NCI-H446 (cell line): ENCODE measurements at regions not wholly inside any gene's neighbourhood (a gene's known extent, or its start where the extent isn't known, plus 50 kb on each side); places are given as distances from the start of the nearest gene placed in this dataset.

Experiments
- DNase-seq, 2 experiments: peaks; one replicate each; lab custom pipeline; 2025; lab: John Stamatoyannopoulos, UW

GRCh38 chr3:115523458-115523857, 99.9 kb upstream of the GAP43 start:
- peak in 1 of 2 experiments; percentile 46 for DNase-seq

GRCh38 chr3:115524549-115524948, 98.8 kb upstream of the GAP43 start:
- DNase-seq, result no peak

DNA sequence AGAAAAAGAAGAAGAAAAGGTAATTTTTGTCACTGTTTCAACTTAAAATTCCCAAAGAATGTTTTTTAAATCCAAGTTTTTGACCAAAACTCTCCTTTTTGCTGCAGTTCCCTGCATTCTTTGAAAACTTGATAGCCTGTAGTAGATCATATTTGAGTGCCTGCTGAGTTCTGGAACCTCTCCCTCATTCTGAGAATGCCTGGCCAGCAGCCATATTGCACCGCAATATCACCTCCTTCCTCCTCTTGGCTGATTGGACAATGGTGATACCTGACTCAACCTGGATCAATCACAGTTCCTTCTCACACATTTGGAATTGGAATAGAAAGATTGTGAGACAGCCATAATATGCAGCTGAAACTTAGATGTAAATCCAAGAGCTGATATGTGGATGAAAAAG, 97.6 kb upstream of the GAP43 start:
- DNase-seq, result peak in 1 of 2 experiments; percentile 12

DNA sequence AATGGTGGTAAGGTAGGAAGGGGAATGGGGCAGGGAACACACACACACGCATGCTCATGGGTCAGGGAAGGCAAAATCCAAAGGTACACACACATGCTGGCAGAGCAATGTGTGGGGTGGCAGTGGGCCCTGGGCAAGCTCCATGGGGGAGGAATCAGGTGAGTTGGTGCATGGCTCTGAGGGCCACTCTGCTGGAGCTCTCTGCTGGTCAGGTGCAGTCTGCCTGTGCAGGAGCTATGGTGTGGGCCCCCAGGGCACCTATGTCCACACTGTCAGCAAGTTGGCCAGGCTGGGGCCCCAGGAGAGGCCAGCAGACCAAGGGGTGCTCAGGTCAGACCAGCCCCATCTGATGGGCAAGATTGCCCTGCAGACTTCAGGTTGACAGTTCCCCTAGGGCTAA, 90.1 kb upstream of the GAP43 start:
- DNase-seq, result no peak

DNA sequence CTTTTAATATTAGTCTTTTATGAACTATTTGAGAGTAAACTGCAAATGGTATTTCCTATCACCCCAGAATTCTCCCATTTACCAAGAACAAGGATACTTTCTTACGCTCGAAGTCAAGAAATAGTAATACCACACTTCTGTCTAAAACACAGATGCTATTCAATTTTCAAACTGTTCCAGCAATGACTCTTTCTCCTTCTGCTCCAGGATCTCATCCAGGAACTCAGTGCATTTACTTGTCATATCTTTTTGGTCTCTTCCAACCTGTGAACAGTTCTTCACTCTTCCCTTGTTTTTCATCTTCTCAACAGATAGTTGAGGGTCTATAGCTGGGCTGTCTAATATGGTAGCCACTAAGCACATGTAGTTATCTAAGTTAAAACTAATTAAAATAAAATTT, 87.1 kb upstream of the GAP43 start:
- DNase-seq, result no peak

DNA sequence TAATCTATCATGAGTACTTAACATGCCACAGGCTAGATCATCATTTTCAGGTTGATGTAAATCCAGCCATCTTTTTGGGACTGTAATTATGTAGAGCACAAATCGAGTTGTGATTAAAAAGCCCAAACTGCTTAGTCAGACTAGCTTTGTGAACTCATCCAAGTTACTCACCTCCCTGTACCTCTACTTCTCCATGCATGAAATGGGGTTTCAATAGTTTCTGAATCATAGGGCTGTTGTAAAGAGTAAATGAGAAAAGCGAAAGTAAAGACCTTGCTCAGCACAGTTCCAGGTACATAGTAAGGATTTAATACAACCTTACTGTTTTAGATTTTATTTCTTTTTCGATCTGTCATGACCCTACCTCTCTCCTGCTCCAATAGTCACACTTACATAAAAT, 85.6 kb upstream of the GAP43 start:
- no peak for DNase-seq

DNA sequence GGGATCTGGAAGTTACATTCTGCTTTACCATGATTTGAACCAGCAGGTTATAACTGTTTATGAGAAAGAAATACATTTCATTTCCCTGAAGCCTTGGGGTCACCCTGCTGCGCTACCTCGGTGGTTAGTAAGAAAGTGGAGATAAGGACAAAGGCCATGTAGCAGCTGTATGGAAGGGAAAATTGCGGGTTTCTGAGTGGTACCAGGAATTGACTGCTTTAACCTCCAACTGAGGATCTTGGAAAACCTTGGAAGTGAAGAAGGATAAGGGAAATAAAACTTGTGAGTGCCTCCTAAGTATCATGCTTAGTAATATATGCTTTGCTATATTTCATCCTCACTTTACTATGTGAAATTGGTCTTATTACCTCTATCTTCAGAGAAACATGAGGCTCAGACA, 76.1 kb upstream of the GAP43 start:
- DNase-seq, result no peak

DNA sequence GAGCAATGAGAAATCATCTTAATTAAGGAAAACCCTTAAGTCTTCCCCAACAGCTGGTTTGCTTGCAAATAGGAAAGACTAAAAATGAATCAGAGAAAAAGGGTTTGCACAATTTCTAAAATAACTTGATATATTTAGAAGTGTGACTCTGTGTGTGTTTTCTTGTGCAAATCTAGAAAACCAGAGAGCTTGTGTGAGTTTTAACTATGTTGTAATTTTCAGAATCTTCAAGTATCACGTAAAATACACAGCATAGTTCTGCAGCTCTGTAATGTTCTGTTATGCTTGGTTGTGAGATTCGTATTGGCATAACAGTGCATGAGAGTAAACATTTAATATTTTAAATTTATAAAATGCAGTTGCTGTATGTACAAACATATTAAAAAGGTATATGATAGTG, 74.7 kb upstream of the GAP43 start:
- DNase-seq, result no peak

- no peak for DNase-seq
Measured at GRCh38 chr3:115549071-115549470, 74.2 kb upstream of the GAP43 start.

DNA sequence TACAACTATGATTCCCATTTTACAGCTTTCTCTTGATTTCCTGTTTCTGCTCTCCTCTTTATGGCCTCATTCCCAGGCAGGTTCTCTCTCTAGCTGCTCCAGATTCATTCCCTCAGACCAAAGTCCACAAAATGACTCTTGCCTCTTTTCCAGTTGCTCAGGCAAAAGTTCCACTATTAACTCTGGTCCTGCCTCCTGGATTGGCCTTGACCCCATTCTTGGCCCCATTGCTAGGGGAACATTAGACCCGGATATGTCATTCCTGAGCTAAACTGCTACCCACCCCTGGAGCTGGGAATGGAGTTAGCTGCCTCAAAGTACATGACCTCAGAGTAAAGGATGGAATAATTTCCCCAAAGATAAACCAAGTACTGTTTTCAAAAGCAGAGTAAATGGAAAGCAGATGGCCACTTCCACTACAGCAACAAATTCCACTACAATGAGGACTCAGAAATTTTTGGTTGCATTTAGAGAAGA, 73.0 kb upstream of the GAP43 start:
- no peak for DNase-seq

DNA sequence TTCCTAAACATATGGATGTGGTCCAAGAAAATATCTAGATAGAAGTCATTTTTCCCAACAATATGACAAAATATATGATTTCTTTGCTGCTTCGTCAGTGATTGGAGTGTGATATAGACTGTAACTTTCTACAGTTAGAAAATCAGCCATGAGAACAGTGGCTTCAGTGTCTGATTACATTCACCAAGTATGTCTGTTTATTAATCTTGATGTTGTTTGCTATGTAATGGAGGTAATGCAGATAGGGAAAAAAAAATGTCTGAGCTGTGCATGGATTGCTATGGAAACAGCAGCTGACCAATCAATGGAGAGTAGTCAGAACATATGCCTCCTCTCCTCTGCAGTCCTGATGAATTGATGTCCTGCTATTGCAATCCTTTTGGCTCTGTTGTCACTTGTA, 72.3 kb upstream of the GAP43 start:
- no peak for DNase-seq

- no peak for DNase-seq
Measured at GRCh38 chr3:115552007-115552406, 71.3 kb upstream of the GAP43 start.

GRCh38 chr3:115553796-115554486, 69.4 kb upstream of the GAP43 start:
- no peak for DNase-seq

- DNase-seq, result no peak
Measured at GRCh38 chr3:115554487-115554807, 68.9 kb upstream of the GAP43 start.

DNA sequence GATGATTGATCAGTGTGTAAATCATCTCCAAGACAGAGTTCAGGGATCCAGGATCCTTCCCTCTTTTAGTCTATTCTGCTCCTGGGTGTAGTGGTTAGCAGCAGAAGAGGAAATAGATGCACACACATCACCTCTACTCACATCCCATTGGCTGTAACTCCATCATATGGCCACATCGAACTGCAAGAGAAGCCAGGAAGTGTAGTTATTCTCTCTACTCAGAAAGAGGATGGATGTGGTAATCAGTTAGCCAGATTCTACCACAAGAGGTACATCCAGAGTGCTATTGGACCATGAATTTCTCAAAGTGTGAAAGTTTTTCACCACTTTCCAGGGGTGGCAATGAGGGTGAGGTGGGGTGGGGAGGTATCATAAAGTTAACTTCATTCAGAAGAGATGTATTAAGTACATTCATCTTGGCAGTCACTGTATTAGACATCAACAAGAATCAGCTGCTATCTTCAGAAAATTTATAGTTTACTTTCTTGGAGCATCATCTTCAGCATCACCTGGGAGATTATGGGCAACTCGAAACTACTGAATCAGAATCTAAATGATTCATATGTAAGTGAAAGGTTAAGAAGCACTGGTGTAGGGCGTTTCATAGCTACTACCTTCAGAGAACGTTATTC, 60.6 kb upstream of the GAP43 start:
- no peak for DNase-seq

- DNase-seq, result no peak
Measured at GRCh38 chr3:115563984-115564383, 59.3 kb upstream of the GAP43 start.

DNA sequence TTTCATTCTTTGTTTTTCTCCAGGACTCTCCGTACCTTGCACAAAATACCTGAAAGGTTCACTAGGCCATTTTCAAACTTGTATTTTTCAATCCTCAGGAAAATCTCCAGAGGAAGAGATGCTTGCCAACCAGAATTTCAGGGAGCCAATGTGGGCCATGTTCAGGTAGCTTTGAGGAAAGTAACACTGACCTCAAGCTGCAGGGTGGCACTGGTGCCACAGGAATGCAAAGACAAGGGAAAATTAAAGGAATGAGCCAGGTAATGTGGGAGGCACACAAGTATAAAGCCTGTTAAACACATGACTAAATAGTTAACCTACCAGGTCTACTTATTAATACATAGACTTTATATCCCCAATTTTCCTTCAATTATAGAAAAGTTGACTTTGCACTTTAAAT, 51.9 kb upstream of the GAP43 start:
- no peak for DNase-seq
